ENCODE measurements at regions not wholly inside any gene's neighbourhood (a gene's known extent, or its start where the extent isn't known, plus 50 kb on each side); places are given as distances from the start of the nearest gene placed in this dataset.
A peak's percentile ranks its signal among the peaks of the same experiment; 100 is the strongest.

- peak; percentile 28 for DNase-seq (ENCODE audit: low spot score)
- in situ Hi-C loops (cut with MboI; ENCODE audit: low pct_unique_long_range_greater_than_20kb, low sequenced_read_pairs, unreplicated experiment), result no loop called here
- TF ChIP-seq CTCF (IDR thresholded peaks at IDR 0.05; ENCODE audit: extremely low read depth, insufficient read depth, missing control alignments), result no peak
These were observed 898.1 kb downstream of the EPHA4 start for GRCh38 chr2:220674033-220674432.

- in situ Hi-C loops (cut with MboI; ENCODE audit: low pct_unique_long_range_greater_than_20kb, low sequenced_read_pairs, unreplicated experiment), result no loop called here
- no peak for TF ChIP-seq CTCF (IDR thresholded peaks at IDR 0.05; ENCODE audit: extremely low read depth, insufficient read depth, missing control alignments)
These were observed 895.4 kb downstream of the EPHA4 start for GRCh38 chr2:220676695-220677094.

DNA sequence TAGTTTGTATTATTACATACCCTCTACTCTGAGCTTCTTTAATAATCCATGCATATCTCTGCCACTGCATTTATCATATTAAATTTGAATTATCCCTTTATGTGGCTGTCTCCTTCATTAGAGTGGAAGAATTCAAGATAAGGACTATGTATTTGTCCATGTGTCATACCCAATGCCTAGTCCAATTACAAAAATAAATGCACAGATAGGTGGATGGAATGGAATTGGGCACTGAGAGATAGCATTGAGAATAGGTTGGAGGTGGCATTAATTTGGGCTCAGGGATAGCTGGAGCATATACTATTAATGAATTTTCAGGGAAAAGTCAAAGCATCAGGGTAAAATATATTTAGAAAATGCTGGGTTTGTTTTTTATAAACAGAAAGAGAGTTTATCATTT, 893.2 kb downstream of the EPHA4 start:
- in situ Hi-C loops (cut with MboI; ENCODE audit: low pct_unique_long_range_greater_than_20kb, low sequenced_read_pairs, unreplicated experiment), result no loop called here
- no peak for DNase-seq (ENCODE audit: low spot score)
- no peak for TF ChIP-seq CTCF (IDR thresholded peaks at IDR 0.05; ENCODE audit: extremely low read depth, insufficient read depth, missing control alignments)

More at GRCh38 chr2:220676695-220677094, 895.4 kb downstream of the EPHA4 start:
- DNase-seq (ENCODE audit: low spot score), result no peak

- TF ChIP-seq CTCF (IDR thresholded peaks at IDR 0.05; ENCODE audit: extremely low read depth, insufficient read depth, missing control alignments), result no peak
These were observed 889.5 kb downstream of the EPHA4 start for GRCh38 chr2:220682616-220683015.

GRCh38 chr2:220684099-220684498, 888.0 kb downstream of the EPHA4 start:
- TF ChIP-seq CTCF (IDR thresholded peaks at IDR 0.05; ENCODE audit: extremely low read depth, insufficient read depth, missing control alignments), result no peak
- no peak for DNase-seq (ENCODE audit: low spot score)
- in situ Hi-C loops (cut with MboI; ENCODE audit: low pct_unique_long_range_greater_than_20kb, low sequenced_read_pairs, unreplicated experiment), result loop anchor here (10.0 kb wide), 1 partner anchor 891 kb away; the partner anchor contains the start of gene EPHA4

More at GRCh38 chr2:220682616-220683015, 889.5 kb downstream of the EPHA4 start:
- in situ Hi-C loops (cut with MboI; ENCODE audit: low pct_unique_long_range_greater_than_20kb, low sequenced_read_pairs, unreplicated experiment), result loop anchor here (10.0 kb wide), 1 partner anchor 892 kb away; the partner anchor contains the start of gene EPHA4
- DNase-seq (ENCODE audit: low spot score), result no peak

DNA sequence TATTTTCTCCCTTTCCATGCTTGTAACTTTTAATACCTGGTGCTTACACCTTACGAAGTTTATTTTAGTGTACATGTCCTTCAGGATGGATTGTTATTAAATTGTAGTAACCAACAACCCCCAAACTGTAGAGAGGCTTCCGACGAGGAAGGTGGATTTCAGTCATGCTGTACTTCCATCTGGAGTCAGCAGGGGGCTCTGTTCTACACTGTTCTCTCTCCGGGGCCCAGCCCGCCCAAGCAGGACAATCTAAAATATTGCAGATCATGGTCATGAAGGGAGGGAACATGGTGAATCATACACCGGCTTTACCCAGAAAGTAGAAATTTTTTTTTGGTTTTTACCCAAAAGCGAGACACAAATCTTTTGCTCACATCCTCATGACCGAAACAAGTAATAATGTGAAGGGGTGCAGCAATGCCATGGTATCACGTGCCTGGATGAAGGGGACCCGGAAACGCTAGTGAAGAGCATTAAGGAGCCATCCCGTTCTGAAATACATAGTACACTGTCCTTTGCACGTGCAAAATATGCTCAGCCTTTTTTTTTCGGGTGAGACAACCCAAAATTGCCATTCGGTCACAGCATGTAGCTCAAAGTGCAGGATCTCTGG, 884.8 kb downstream of the EPHA4 start:
- peak; percentile 80 for TF ChIP-seq CTCF (IDR thresholded peaks at IDR 0.05; ENCODE audit: extremely low read depth, insufficient read depth, missing control alignments)
- peak; percentile 47 for DNase-seq (ENCODE audit: low spot score)
- in situ Hi-C loops (cut with MboI; ENCODE audit: low pct_unique_long_range_greater_than_20kb, low sequenced_read_pairs, unreplicated experiment), result loop anchor here (10.0 kb wide), 1 partner anchor 887 kb away; the partner anchor contains the start of gene EPHA4
